Panc1 (cell line): ENCODE measurements at regions not wholly inside any gene's neighbourhood (a gene's known extent, or its start where the extent isn't known, plus 50 kb on each side); places are given as distances from the start of the nearest gene placed in this dataset.

Experiments used
- ATAC-seq: fragments of 200-7000 bp; cut with Tn5 transposase; 2 replicates; pipeline ENCODE4 v1.9.1; 2020; ENCODE audit warnings: mild to moderate bottlenecking, moderate library complexity
- BruUV-seq: library from RNA; stranded (reverse); fragments of 400-500 nt; replicated peaks from 2 replicates; lab custom pipeline; 2021; lab: Mats Ljungman, UMichigan
- CTCF ChIA-PET: fragments of 300-600 bp; sonication (Branson Sonifier 250); formaldehyde crosslinking; loops from one replicate; lab custom pipeline; 2022; ENCODE audit warnings: antibody characterized with exemption; lab: Charles Lee
- POLR2A ChIA-PET: fragments of 300-600 bp; sonication (Branson Sonifier 250); formaldehyde crosslinking; loops from one replicate; lab custom pipeline; 2022; ENCODE audit warnings: antibody characterized with exemption; lab: Charles Lee
- DNase-seq: peaks from one replicate; pipeline ENCODE4 v3.0.0-alpha.2; 2010; ENCODE audit warnings: low read depth, low spot score
- H3K27ac ChIP-seq: 2 replicates; pipeline ENCODE4 v1.5.1; 2011; ENCODE audit warnings: mild to moderate bottlenecking, low read length, inconsistent platforms
- H3K27me3 ChIP-seq: fragments of 200-500 bp; sonication (Bioruptor generic); 2 replicates; pipeline ENCODE4 v1.6.0; 2014; ENCODE audit warnings: low read length, inconsistent platforms; ENCODE audit not compliant: control insufficient read depth, insufficient read depth
- H3K36me3 ChIP-seq: fragments of 200-500 bp; sonication (Bioruptor generic); 2 replicates; pipeline ENCODE4 v1.5.1; 2014; ENCODE audit warnings: inconsistent platforms, mild to moderate bottlenecking, low read length, moderate library complexity; ENCODE audit not compliant: control insufficient read depth, insufficient read depth
- H3K4me1 ChIP-seq: 2 replicates; pipeline ENCODE4 v1.5.1; 2011; ENCODE audit warnings: inconsistent platforms, mild to moderate bottlenecking, low read length, moderate library complexity; ENCODE audit not compliant: control insufficient read depth, insufficient read depth
- H3K4me3 ChIP-seq, 2 experiments: 2 replicates each; pipeline ENCODE4 v1.5.1; 2011 to 2012; ENCODE audit warnings: low read depth in 2 of 2, low read length in 2 of 2, mild to moderate bottlenecking in 2 of 2, inconsistent platforms in 1 of 2, moderate library complexity in 1 of 2
- H3K9me3 ChIP-seq: fragments of 200-500 bp; sonication (Bioruptor generic); 2 replicates; pipeline ENCODE4 v1.5.1; 2014; ENCODE audit warnings: low read depth, mild to moderate bottlenecking, inconsistent platforms, low read length, moderate library complexity; ENCODE audit not compliant: control insufficient read depth, insufficient read depth
- POLR2AphosphoS5 ChIP-seq: IDR thresholded peaks from 2 replicates; pipeline ENCODE4 v1.6.1; 2012; ENCODE audit warnings: mild to moderate bottlenecking, low read depth, low read length, moderate library complexity
- SIN3A ChIP-seq: IDR thresholded peaks from 2 replicates; pipeline ENCODE4 v1.6.1; 2012; ENCODE audit warnings: low read depth, mild to moderate bottlenecking, low read length, moderate library complexity, borderline replicate concordance; ENCODE audit not compliant: insufficient read depth
- TCF7L2 ChIP-seq: IDR thresholded peaks from 2 replicates; pipeline ENCODE4 v1.6.1; 2011; ENCODE audit warnings: mild to moderate bottlenecking, low read depth, low read length, inconsistent platforms
- in situ Hi-C: cut with HindIII; loops from 2 replicates; pipeline ENCODE4 v1.10.0; 2016; ENCODE audit warnings: low sequenced_read_pairs, low pct_unique_long_range_greater_than_20kb
- intact Hi-C: fragments of 100-400 bp; cut with micrococcal nuclease; formaldehyde crosslinking; loops from one replicate; pipeline ENCODE4 v1.10.0; 2022; ENCODE audit not compliant: unreplicated experiment
- TF ChIP-seq, protein P1 (sequence below): fragments of 450-650 bp; IDR thresholded peaks from 2 replicates; pipeline ENCODE4 v1.5.1; 2017; ENCODE audit warnings: mild to moderate bottlenecking
- TF ChIP-seq, protein P2 (sequence below), 2 experiments: IDR thresholded peaks; 2 replicates each; pipeline ENCODE4 v1.6.1; 2011 to 2012; ENCODE audit warnings: low read depth in 2 of 2, control low read depth in 1 of 2, low read length in 1 of 2, mild to moderate bottlenecking in 1 of 2, moderate library complexity in 1 of 2; ENCODE audit not compliant: insufficient read depth in 1 of 2

DNA sequence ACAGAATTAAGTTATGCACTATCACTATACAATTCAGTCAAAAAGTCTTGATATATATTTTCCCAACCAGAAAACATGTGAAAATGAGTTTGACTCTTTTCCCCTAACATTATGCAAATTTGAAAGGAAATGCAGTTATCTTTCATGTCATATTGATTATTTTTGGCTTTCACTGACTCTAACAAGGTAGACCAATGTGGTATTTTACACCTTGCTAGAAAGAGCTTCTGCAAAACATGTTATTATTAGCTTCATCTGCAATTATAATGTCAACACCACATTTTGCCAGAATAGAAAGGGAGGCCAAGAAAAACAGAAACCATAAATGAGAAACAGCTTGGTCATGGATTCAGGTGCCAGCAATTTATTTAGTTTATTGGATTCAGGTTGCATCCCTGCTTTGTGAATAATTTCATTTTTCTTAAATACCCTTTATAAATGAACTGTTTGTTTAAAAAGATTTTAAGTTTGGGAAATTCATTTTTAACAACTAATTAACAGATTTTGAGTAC, 226.1 kb upstream of the GJE1 start:
- Histone ChIP-seq H3K4me3 (no peak overlapping the region), H3K9me3 (no peaks in the 10 kb centered on the region), H3K36me3 (no peaks in the 10 kb centered on the region; the same call in 1 of the 2 replicates), H3K4me1 (no peaks in the 10 kb centered on the region), H3K27me3 (no peaks in the 10 kb centered on the region), H3K27ac (no peak overlapping the region)
- DNase-seq (no peak), ATAC-seq (no peak)
- intact Hi-C loops (no loop called here), in situ Hi-C loops (no loop called here)
- BruUV-seq, result no TSS peak
- TF ChIP-seq POLR2AphosphoS5, result no peak
- no peak for TF ChIP-seq TCF7L2
- TF ChIP-seq, protein P1, sequence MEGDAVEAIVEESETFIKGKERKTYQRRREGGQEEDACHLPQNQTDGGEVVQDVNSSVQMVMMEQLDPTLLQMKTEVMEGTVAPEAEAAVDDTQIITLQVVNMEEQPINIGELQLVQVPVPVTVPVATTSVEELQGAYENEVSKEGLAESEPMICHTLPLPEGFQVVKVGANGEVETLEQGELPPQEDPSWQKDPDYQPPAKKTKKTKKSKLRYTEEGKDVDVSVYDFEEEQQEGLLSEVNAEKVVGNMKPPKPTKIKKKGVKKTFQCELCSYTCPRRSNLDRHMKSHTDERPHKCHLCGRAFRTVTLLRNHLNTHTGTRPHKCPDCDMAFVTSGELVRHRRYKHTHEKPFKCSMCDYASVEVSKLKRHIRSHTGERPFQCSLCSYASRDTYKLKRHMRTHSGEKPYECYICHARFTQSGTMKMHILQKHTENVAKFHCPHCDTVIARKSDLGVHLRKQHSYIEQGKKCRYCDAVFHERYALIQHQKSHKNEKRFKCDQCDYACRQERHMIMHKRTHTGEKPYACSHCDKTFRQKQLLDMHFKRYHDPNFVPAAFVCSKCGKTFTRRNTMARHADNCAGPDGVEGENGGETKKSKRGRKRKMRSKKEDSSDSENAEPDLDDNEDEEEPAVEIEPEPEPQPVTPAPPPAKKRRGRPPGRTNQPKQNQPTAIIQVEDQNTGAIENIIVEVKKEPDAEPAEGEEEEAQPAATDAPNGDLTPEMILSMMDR, result no peak
- TF ChIP-seq SIN3A, result no peak
- TF ChIP-seq, protein P2, sequence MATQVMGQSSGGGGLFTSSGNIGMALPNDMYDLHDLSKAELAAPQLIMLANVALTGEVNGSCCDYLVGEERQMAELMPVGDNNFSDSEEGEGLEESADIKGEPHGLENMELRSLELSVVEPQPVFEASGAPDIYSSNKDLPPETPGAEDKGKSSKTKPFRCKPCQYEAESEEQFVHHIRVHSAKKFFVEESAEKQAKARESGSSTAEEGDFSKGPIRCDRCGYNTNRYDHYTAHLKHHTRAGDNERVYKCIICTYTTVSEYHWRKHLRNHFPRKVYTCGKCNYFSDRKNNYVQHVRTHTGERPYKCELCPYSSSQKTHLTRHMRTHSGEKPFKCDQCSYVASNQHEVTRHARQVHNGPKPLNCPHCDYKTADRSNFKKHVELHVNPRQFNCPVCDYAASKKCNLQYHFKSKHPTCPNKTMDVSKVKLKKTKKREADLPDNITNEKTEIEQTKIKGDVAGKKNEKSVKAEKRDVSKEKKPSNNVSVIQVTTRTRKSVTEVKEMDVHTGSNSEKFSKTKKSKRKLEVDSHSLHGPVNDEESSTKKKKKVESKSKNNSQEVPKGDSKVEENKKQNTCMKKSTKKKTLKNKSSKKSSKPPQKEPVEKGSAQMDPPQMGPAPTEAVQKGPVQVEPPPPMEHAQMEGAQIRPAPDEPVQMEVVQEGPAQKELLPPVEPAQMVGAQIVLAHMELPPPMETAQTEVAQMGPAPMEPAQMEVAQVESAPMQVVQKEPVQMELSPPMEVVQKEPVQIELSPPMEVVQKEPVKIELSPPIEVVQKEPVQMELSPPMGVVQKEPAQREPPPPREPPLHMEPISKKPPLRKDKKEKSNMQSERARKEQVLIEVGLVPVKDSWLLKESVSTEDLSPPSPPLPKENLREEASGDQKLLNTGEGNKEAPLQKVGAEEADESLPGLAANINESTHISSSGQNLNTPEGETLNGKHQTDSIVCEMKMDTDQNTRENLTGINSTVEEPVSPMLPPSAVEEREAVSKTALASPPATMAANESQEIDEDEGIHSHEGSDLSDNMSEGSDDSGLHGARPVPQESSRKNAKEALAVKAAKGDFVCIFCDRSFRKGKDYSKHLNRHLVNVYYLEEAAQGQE (IDR thresholded peaks at IDR 0.05; ENCODE audit: insufficient read depth in 1 of 2, low read depth in 2 of 2, low read length in 1 of 2), result no peak
- POLR2A ChIA-PET, result no interaction called here
- CTCF ChIA-PET, result no interaction called here

DNA sequence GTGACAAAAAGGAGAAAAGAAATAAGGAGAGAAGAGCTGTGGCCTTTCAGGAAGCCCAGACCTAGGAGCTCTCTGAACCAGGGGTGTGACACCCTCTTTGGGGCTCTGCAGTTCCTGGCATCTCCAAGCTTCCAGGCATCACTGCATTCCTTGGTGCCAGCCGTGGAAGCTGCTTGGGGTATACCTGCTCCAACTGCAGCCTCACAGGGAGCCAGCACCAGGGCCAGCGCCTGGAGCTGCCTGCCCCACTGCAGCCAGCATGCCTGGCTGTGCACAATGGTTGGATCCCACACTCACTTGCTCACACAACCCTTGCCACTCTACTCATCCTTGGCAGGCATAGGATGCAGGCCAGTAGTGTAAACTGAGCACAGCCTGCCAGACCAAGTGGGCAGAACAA, 242.1 kb upstream of the GJE1 start:
- intact Hi-C loops, result no loop called here
- H3K4me1 ChIP-seq, result no peaks in the 10 kb centered on the region
- BruUV-seq, result no TSS peak
- no peak for ATAC-seq
- DNase-seq, result no peak
- H3K9me3 ChIP-seq, result no peaks in the 10 kb centered on the region; the same call in 1 of the 2 replicates
- ChIA-PET CTCF (no interaction called here), POLR2A (no interaction called here)
- H3K27ac ChIP-seq, result no peak overlapping the region
- TF ChIP-seq, protein P1, result no peak
- TF ChIP-seq, protein P2 (IDR thresholded peaks at IDR 0.05; ENCODE audit: insufficient read depth in 1 of 2, low read depth in 2 of 2, low read length in 1 of 2), result peak in 1 of 2 experiments; percentile 40; a peak in 1 of 4 replicates
- no peak for TF ChIP-seq TCF7L2
- no peak for TF ChIP-seq POLR2AphosphoS5
- TF ChIP-seq SIN3A, result no peak
- H3K27me3 ChIP-seq, result no peaks in the 10 kb centered on the region
- no peaks in the 10 kb centered on the region for H3K36me3 ChIP-seq
- in situ Hi-C loops, result no loop called here
- no peak overlapping the region for H3K4me3 ChIP-seq
